ENCODE measurements at regions not wholly inside any gene's neighbourhood (a gene's known extent, or its start where the extent isn't known, plus 50 kb on each side); places are given as distances from the start of the nearest gene placed in this dataset.

- DNase-seq, result no peak
Measured at GRCh38 chr1:71262970-71263369, 182.1 kb upstream of the ZRANB2 start.

DNA sequence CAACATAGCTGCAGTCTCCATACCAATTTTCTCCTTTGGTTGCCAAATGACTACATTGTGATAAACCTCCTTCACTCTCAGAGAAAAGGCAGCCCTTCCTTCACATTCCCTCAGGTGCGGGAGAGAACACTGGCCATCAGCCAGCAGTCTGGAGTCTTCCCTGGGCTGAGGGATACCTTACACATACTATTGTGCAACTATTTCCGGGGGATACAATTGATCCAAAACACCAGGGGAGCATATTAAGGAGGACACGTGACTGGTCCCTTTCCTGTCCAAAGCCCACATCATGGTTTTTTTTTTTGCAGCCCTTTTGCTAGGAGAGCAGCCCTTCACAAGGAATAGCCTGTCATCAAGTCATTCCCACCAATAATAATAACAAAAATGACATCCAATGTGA lies 172.1 kb upstream of the ZRANB2 start:
- no peak for DNase-seq

DNA sequence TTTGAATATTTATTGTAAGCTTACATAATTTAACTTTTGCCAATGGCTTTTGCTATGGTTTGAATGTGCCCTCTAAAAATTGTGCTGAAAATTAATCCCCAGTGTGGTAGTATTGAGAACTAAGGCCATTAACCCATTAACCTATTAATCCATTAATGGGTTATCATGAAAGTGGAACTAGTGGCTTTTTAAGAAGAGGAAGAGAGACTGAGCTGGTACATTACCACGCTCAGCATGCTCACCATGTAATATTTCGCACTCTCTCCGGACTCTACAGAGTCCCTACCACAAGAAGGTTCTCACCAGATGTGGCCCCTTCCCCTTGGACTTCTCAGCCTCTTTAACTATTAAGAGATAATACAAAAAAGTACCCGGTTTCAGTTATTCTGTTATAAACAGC lies 164.4 kb upstream of the ZRANB2 start:
- DNase-seq, result no peak

- DNase-seq, result no peak
Measured at GRCh38 chr1:71242239-71242638, 161.4 kb upstream of the ZRANB2 start.

- no peak for DNase-seq
Measured at GRCh38 chr1:71240656-71241055, 159.8 kb upstream of the ZRANB2 start.

- DNase-seq, result no peak
Measured at GRCh38 chr1:71236503-71236902, 155.7 kb upstream of the ZRANB2 start.

GRCh38 chr1:71233645-71234044 lies 152.8 kb upstream of the ZRANB2 start:
- DNase-seq, result no peak

- DNase-seq, result no peak
Measured at GRCh38 chr1:71232786-71233185, 152.0 kb upstream of the ZRANB2 start.

- no peak for DNase-seq
Measured at GRCh38 chr1:71232166-71232763, 151.4 kb upstream of the ZRANB2 start.

GRCh38 chr1:71231751-71232150 lies 150.9 kb upstream of the ZRANB2 start:
- DNase-seq, result peak; percentile 2

GRCh38 chr1:71228742-71229365 lies 148.0 kb upstream of the ZRANB2 start:
- no peak for DNase-seq

GRCh38 chr1:71228241-71228640 lies 147.4 kb upstream of the ZRANB2 start:
- no peak for DNase-seq

- no peak for DNase-seq
Measured at GRCh38 chr1:71224741-71225377, 144.0 kb upstream of the ZRANB2 start.

DNA sequence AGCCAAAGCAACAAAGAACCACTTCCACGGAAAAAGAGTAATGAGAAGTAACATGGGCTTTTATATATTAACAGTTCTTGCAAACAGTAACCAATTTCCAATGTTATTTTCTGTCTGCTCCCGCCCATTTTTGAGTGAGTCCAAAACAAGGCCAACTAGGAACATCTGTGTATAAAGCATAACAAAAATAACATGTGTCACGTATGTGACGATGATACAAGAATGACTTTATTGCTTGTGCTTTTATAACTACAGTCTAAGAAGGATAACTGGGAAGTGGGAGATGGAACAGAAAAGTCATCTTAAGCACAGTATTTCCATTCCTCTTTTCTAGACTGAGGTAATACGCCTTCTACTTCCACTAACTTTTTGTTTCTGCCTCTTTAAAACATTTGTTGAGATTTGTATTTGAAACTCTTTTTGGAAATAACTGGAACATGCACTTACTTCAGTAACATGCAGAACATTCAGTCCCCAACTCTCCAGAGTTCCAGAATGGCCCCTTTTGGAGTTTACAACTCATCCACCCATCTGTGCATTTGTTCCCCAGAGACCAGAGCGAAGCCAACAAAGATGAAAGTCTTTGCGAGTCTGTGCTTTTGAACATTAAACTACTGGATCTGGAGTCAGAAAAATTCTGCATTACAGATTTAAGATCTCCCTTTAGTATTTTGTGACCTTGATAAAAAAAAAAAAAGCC lies 143.0 kb upstream of the ZRANB2 start:
- DNase-seq, result no peak

- DNase-seq, result no peak
Measured at GRCh38 chr1:71222668-71223067, 141.8 kb upstream of the ZRANB2 start.

DNA sequence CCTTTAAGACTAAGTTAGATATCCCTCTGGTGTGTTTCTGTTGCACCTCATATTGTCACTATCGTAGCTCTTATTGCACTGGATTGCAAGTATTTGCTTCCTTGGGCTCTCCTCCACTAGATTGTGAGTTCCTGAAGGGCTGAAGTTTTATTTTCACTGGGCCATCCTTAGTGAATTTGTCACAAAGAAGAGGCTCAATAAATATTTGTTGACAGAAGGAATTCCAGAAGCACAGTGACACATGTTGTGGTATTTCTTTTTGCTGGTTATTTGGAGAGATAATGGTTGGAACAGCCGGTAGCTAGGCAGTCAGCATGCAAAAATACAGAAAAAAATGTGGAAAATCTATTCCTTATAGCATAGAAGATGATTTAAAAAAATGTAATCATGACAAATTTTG lies 129.9 kb upstream of the ZRANB2 start:
- no peak for DNase-seq

DNA sequence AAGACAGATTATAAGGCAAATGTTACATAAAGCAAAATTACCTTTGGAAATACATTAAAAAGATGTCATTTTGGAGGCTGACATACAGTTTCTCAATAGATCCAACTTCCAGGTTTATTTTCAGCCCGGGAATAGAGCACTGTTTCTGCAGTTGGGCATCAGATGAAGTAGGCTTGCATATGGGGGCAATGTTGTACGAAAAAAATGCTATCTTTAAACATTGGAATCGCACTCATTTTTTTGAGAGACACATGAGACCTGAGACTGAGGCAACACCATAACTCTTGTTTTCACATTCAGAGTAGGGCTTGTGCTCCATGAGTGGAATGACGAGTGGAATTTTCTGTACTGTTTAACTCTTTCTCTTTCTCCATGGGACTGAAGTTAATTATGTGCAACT lies 122.4 kb upstream of the ZRANB2 start:
- no peak for DNase-seq

DNA sequence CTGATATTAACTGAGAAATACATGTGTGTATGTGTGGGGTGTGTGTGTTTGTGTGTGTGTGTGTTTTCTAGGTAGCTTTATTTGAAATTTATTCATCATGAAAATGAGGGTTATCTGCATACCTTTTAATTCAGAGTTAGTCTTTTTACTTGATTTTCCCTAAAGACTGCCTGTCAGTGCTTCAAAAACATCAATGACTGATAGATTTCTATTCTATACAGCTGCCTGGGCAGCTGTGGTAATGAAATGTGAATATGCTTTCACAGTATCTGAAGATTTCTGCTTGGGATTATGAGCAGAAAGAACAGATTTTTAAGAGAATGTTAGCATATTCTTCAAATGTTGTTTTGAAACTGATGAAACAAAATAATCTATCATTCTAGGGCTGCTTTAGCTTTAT lies 119.7 kb upstream of the ZRANB2 start:
- DNase-seq, result no peak

DNA sequence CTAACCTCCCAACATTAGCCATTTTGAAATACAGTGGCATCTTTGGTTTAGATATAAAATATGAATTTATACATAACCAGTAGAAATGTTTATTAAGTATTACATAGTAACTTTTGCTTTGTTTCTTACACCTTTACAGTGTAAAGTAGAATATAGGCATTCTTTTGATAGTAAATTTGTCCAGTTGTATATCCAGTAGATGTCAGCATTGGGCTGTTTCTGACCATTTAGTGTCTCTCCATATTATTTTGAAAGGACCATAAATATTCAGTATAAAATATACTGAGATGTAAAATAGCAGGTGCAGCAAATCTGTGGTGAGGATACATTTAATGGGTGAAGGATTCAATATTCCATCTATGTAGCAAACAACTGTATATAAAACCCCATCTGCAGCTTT lies 115.8 kb upstream of the ZRANB2 start:
- DNase-seq, result no peak

DNA sequence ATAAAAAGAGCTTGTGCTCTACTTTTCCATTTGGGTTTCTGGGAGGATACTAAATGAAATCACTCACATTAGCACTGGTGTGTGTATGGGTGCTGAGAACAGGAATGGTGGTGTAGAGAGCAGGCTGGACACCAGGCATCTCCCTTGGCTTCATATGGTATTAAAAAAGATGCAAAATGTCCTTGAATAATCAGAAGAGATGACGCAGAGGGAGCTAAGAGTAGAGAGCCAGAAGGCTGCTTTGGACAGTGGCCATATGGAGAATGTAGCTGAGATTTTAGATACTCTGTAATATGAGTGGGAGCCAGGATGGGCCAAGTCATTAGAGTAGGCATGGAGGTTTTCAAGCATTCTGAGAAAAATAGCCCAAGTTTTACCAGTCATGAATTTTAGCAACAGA lies 112.3 kb upstream of the ZRANB2 start:
- DNase-seq, result no peak

DNA sequence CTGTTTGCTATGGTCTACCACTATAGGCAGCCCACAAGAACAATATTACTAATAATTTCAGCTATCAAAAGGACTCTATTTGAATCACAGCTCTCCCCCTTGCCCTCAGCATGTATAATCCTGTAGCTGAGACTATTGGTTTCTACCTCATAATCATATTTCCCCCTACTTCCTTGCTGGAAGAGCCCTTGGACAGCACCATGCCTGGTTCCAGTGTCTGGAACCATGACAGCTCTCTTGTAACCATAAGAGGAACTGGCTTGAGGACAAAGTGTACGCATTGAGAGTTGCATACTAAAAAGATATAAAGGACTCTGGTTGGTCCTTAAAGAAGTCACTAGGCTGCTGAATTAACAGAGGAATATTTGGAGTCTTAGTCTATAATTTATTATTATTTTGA lies 110.7 kb upstream of the ZRANB2 start:
- DNase-seq, result no peak

- no peak for DNase-seq
Measured at GRCh38 chr1:71190843-71191242, 110.0 kb upstream of the ZRANB2 start.

- DNase-seq, result no peak
Measured at GRCh38 chr1:71184410-71184809, 103.6 kb upstream of the ZRANB2 start.

- DNase-seq, result no peak
Measured at GRCh38 chr1:71179997-71180396, 99.2 kb upstream of the ZRANB2 start.

All from DMS79 (cell line).